ENCODE measurements at regions not wholly inside any gene's neighbourhood (a gene's known extent, or its start where the extent isn't known, plus 50 kb on each side); places are given as distances from the start of the nearest gene placed in this dataset.
"Not testable (repeated sequence)": the region's sequence is repeated elsewhere in the genome, so short reads cannot be mapped to it uniquely, and the experiment has no call there.

- no peak for DNase-seq (ENCODE audit: low read depth)
- no peak for TF ChIP-seq CTCF (IDR thresholded peaks at IDR 0.05; ENCODE audit: control insufficient read depth, insufficient read depth, low read depth, low read length, missing control alignments)
- no peak overlapping the region for H3K4me3 ChIP-seq (ENCODE audit: control insufficient read depth, low read depth, low read length)
Measured at GRCh38 chr19:30113186-30113585, 171.1 kb downstream of the URI1 start.

DNA sequence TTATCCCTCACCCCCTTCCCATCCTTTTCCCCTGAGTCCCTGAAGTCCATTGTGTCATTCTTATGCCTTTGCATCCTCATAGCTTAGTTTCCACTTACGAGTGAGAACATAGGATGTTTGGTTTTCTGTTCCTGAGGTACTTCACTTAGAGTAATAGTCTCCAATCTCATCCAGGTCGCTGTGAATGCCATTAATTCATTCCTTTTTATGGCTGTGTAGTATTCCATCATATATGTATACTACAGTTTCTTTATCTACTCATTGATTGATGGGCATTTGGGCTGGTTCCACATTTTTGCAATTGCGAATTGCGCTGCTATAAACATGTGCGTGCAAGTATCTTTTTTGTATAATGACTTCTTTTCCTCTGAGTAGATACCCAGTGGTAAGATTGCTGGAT is 172.1 kb downstream of the URI1 start:
- H3K4me3 ChIP-seq (ENCODE audit: control insufficient read depth, low read depth, low read length); DNase-seq (ENCODE audit: low read depth): not testable (repeated sequence)

DNA sequence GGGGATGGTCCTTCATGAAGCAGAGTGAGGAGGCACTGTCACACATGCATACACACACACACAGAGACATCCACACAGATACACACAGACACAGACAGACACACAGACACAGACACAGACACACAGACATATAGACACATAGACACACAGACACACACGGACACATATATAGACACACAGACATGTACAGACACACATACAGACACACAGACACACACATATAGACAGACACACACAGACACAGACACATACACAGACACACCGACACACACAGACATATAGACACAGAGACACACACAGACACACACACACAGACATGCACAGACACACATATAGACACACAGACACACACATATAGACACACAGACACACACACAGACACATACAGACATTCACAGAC is 173.9 kb downstream of the URI1 start:
- TF ChIP-seq CTCF (IDR thresholded peaks at IDR 0.05; ENCODE audit: control insufficient read depth, insufficient read depth, low read depth, low read length, missing control alignments) = no peak
- no peak overlapping the region for H3K4me3 ChIP-seq (ENCODE audit: control insufficient read depth, low read depth, low read length)

GRCh38 chr19:30116530-30116929 is 174.5 kb downstream of the URI1 start:
- DNase-seq (ENCODE audit: low read depth) = no peak
- TF ChIP-seq CTCF (IDR thresholded peaks at IDR 0.05; ENCODE audit: control insufficient read depth, insufficient read depth, low read depth, low read length, missing control alignments) = no peak
- no peak overlapping the region for H3K4me3 ChIP-seq (ENCODE audit: control insufficient read depth, low read depth, low read length)

More for the DNA sequence above, 173.9 kb downstream of the URI1 start:
- no peak for DNase-seq (ENCODE audit: low read depth)

DNA sequence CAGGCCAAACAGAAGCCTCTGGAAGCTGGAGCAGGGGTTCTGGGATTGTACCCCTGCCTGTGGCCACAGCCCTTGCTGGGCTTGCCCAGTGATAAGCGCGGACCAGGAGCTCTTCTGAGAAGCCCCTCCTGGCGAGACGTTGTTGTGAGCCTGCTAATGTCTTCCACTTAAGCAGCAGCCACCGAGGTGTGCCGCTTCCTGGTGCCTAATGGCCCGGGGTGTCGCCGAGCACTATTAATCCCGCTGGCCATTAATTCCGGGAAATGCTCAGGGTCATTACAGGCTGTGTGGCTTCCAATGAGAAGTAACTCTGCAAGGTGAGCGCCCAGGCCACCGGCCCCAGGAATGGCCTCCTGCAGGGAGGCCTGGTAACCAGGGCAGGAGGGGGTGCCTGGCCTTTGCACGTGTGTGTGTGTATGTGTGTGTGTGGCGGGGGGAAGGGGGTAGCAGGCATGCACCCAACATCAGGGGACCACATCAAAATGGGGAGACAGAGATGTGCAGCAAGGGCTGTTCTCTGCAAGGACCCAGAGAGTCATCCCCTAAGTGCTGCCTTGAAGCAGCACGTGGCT is 175.0 kb downstream of the URI1 start:
- DNase-seq (ENCODE audit: low read depth) = no peak
- no peak overlapping the region for H3K4me3 ChIP-seq (ENCODE audit: control insufficient read depth, low read depth, low read length)

DNA sequence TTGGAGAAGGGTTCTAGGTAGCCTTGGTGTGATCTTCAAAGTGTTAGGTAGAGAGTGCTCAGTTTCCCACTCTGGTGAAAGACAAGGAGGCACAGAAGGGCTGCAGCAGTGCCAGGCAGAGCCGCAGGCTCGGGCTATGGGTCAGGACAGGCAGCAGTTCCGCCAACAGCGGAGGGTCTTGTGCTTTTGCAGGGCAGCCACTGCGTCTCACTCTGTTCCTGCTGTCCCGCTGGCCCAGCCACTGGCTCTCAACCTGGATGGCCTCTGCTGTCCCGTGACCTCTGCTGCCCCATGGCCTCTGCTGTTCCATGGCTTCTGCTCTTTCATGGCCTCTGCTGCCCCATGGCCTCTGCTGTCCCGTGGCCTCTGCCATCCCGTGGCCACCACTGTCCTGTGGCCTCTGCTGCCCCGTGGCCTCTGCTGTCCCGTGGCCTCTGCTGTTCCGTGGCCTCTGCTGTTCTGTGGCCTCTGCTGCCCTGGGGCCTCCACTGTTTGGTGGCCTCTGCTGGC is 175.7 kb downstream of the URI1 start:
- TF ChIP-seq CTCF (IDR thresholded peaks at IDR 0.05; ENCODE audit: control insufficient read depth, insufficient read depth, low read depth, low read length, missing control alignments) = no peak
- no peak overlapping the region for H3K4me3 ChIP-seq (ENCODE audit: control insufficient read depth, low read depth, low read length)
- DNase-seq (ENCODE audit: low read depth) = no peak

More for the DNA sequence above, 175.0 kb downstream of the URI1 start:
- TF ChIP-seq CTCF (IDR thresholded peaks at IDR 0.05; ENCODE audit: control insufficient read depth, insufficient read depth, low read depth, low read length, missing control alignments) = no peak

- no peak for DNase-seq (ENCODE audit: low read depth)
- H3K4me3 ChIP-seq (ENCODE audit: control insufficient read depth, low read depth, low read length) = no peak overlapping the region
- no peak for TF ChIP-seq CTCF (IDR thresholded peaks at IDR 0.05; ENCODE audit: control insufficient read depth, insufficient read depth, low read depth, low read length, missing control alignments)
Measured at GRCh38 chr19:30118221-30118620, 176.2 kb downstream of the URI1 start.
